DMS153 (cell line): ENCODE measurements at regions not wholly inside any gene's neighbourhood (a gene's known extent, or its start where the extent isn't known, plus 50 kb on each side); places are given as distances from the start of the nearest gene placed in this dataset.
"Not testable (repeated sequence)": the region's sequence is repeated elsewhere in the genome, so short reads cannot be mapped to it uniquely, and the experiment has no call there.

Experiments used
- DNase-seq: peaks from one replicate; lab custom pipeline; 2025; lab: John Stamatoyannopoulos, UW

DNA sequence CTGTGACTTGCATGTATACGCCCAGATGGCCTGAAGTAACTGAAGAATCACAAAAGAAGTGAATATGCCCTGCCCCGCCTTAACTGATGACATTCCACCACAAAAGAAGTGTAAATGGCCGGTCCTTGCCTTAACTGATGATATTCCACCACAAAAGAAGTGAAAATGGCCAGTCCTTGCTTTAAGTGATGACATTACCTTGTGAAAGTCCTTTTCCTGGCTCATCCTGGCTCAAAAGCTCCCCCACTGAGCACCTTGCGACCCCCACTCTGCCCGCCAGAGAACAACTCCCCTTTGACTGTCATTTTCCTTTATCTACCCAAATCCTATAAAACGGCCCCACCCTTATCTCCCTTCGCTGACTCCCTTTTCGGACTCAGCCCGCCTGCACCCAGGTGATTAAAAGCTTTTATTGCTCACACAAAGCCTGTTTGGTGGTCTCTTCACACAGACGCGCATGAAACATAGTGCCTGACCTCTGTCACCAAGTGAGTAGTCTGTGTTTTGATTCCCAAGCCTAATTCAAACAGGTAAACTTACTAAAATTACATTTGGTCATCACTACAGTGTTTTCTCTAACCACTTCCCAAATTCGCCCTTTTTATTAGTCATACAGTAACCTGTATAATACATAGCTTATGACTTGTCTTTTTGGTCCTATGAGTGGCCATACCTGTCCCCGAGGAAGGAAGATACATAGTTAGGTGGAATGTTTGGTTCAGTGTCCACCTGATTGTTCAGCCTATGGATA, 140.7 kb upstream of the PROK2 start:
- not testable (repeated sequence) for DNase-seq

GRCh38 chr3:71924721-71925120, 139.8 kb upstream of the PROK2 start:
- DNase-seq = no peak

GRCh38 chr3:71921036-71921435, 136.1 kb upstream of the PROK2 start:
- no peak for DNase-seq

GRCh38 chr3:71919572-71919971, 134.6 kb upstream of the PROK2 start:
- no peak for DNase-seq

- no peak for DNase-seq
These were observed 132.6 kb upstream of the PROK2 start for GRCh38 chr3:71917545-71917944.

DNA sequence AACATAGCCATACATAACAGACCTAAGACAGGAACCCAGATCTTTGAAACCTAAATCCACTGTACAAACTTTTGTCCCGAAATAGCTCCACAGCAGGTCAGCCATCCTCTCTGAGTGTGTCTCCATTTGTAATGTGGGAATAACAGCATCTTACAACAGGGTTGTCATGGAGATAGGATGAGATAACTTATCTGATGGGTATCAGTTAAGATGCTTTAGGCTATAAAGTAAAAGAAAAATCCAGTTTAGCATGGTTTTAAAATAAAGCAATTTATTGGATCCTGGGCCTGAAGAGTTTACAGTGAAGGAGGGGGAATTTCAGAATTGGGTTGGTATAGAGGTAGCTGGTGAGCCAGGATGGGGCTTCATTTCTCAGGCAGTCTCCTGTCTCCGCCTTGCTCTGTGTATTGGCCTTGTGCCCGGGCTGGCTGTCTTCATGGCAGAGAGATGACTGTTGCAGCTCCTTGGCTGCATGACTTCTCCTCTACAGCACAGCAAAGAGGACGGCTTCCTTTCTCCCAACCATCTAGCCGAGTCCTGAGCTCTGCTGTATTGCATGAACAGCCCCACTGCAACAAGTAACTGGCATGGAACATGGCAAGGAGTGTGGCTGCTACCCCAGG, 131.9 kb upstream of the PROK2 start:
- DNase-seq = no peak

- no peak for DNase-seq
These were observed 128.0 kb upstream of the PROK2 start for GRCh38 chr3:71912839-71913495.

GRCh38 chr3:71910108-71910507, 125.2 kb upstream of the PROK2 start:
- no peak for DNase-seq

GRCh38 chr3:71907996-71908395, 123.0 kb upstream of the PROK2 start:
- DNase-seq = no peak

GRCh38 chr3:71906976-71907375, 122.0 kb upstream of the PROK2 start:
- no peak for DNase-seq

- DNase-seq = no peak
These were observed 120.5 kb upstream of the PROK2 start for GRCh38 chr3:71905426-71905825.

DNA sequence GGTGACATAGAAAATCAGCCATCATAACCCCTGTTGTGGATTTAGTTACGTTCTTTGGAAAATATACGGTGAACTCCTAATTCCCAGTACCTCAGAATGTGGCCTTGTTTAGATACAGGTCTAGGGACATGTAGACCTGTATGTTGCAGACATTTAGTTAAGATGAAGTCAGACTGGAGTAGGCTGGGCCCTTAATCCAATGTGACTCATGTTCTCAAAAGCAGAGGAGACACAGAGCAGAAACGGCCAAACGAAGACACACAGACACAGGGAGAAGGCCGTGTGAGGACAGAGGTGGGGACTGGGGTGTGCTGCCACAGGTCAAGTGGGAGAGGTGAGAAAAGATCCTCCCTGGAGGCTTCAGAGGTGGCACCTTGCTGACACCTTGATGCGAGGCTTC, 119.0 kb upstream of the PROK2 start:
- no peak for DNase-seq

- DNase-seq = no peak
These were observed 118.2 kb upstream of the PROK2 start for GRCh38 chr3:71903112-71903495.

- DNase-seq = no peak
These were observed 117.5 kb upstream of the PROK2 start for GRCh38 chr3:71902258-71903111.

- DNase-seq = no peak
These were observed 116.7 kb upstream of the PROK2 start for GRCh38 chr3:71901645-71902044.

DNA sequence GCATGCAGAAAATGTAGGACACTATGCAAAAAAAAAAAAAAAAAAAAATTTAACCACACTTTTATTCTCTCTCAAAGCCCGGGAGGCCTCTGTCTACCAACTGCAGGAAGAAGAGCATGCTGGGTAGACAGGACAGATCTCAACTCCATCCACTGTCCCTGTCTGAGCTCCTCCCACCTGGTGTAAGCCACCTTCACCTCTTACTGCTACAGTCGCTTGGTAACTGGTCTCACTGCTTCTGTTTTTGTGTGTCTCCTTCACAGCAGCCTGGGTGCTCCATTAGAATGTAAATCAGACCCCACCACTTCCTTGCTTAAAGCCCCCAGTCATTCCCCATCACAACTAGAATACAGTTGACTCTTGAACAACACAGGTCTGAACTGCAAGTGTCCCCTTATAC, 115.1 kb upstream of the PROK2 start:
- DNase-seq = no peak

DNA sequence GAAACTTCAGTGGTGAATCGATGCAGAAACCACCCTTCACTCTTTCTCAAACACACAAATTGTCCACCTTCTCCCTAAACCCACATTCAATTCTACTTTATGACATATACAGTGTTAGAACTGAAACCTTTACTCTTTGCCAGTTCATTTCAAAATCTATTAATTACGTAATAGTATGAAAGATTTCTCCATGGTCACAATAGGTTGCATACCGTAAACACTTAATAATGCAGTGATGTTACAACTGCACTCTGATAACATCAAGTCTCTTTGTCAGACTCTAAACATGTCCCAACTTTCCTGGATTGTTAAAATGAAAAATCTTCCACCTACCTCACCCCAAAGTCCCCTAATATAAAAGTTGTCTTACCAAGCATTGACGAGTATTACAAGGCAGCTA, 111.8 kb upstream of the PROK2 start:
- DNase-seq = no peak

- DNase-seq = no peak
These were observed 108.9 kb upstream of the PROK2 start for GRCh38 chr3:71893702-71894479.

- DNase-seq = no peak
These were observed 108.2 kb upstream of the PROK2 start for GRCh38 chr3:71893122-71893521.

- no peak for DNase-seq
These were observed 106.5 kb upstream of the PROK2 start for GRCh38 chr3:71891483-71891882.

DNA sequence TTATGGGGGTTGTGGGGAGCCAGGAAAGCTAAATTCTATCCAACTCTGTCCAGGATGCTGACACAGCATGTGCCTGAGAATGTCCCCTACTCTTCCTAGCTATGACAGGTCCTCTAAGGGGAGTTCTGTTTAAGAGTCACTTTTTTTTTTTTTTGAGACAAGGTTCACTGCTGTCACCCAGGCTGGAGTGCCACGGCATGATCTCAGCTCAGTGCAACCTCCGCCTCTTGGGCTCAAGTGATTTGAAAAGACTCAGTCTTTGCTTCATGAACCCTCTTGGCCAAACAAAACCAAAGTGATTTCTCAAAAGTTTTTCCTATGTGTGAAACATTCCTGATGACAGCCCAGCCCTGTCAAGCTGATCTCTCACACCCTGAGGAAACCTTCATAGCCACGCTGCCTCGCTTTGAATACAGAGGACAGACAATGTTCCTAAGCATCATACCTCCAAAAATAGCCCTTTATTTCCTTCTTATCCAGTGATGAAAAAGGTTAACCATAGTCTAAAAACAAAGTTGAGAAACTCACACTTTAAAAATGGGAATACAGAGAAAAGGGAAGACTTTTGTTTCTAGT, 105.5 kb upstream of the PROK2 start:
- no peak for DNase-seq
